Stomach (tissue), 8 donors: ENCODE measurements at regions not wholly inside any gene's neighbourhood (a gene's known extent, or its start where the extent isn't known, plus 50 kb on each side); places are given as distances from the start of the nearest gene placed in this dataset.

Source experiments
- DNase-seq, 2 donors: peaks; one replicate each; pipeline versions ENCODE4 v3.0.0 to v3.0.0-alpha.2; 2013 to 2019
- H3K27ac ChIP-seq, 5 donors: fragments of 200-600 bp in 4 of 5; sonication (generic) in 4 of 5; one replicate each; pipeline ENCODE4 v1.5.1; 2013 to 2019; ENCODE audit warnings: mild to moderate bottlenecking in 1 of 5, moderate library complexity in 1 of 5
- H3K27me3 ChIP-seq, 3 donors: fragments of 200-600 bp; sonication (generic); one replicate each; pipeline ENCODE4 v1.5.1; 2017 to 2019; ENCODE audit warnings: mixed run types in 1 of 3
- H3K36me3 ChIP-seq, 4 donors: fragments of 200-600 bp; sonication (generic); 1 replicate in 3 of 4; 2 replicates in 1 of 4; pipeline ENCODE4 v1.5.1; 2016 to 2019
- H3K4me1 ChIP-seq, 4 donors: fragments of 200-600 bp; sonication (generic); one replicate each; pipeline ENCODE4 v1.5.1; 2016 to 2019
- H3K4me3 ChIP-seq, 4 donors: fragments of 200-600 bp; sonication (generic) in 3 of 4; one replicate each; pipeline ENCODE4 v1.5.1; 2016 to 2019; ENCODE audit warnings: mild to moderate bottlenecking in 1 of 4
- H3K9me3 ChIP-seq, 4 donors: fragments of 200-600 bp; sonication (generic); one replicate each; pipeline ENCODE4 v1.5.1; 2016 to 2019
- CTCF ChIP-seq, 7 experiments: fragments of 450-650 bp in 4 of 7; fragments of 200-600 bp in 3 of 7; sonication (generic) in 3 of 7; IDR thresholded peaks; one replicate each; pipeline ENCODE4 v1.5.1; 2016 to 2019; ENCODE audit warnings: antibody characterized with exemption in 7 of 7, control low read depth in 2 of 7, mild to moderate bottlenecking in 1 of 7
- EP300 ChIP-seq: sonication (generic); formaldehyde crosslinking; IDR thresholded peaks from one replicate; pipeline ENCODE4 v1.6.1; 2017; ENCODE audit warnings: antibody characterized with exemption
- POLR2A ChIP-seq, 4 donors: fragments of 450-650 bp; IDR thresholded peaks; one replicate each; pipeline ENCODE4 v1.6.1; 2016; ENCODE audit warnings: antibody characterized with exemption in 4 of 4, control low read depth in 2 of 4, mild to moderate bottlenecking in 1 of 4, moderate library complexity in 1 of 4
- POLR2AphosphoS5 ChIP-seq, 3 donors: sonication (generic); formaldehyde crosslinking; IDR thresholded peaks; one replicate each; pipeline ENCODE4 v1.6.1; 2016; ENCODE audit warnings: antibody characterized with exemption in 3 of 3
- WGBS, 5 donors: extraction: QIAGEN DNeasy Blood & Tissue Kit in 3 of 5; methylation state at CpG; one replicate each; pipeline versions ENCODE4 v1.1.5 to v1.1.7; 2013 to 2018; 5-methylcytosine and 5-hydroxymethylcytosine counted together
- intact Hi-C: fragments of 100-400 bp; cut with DNase I; formaldehyde crosslinking; loops from one replicate; pipeline ENCODE4 v1.15.1; 2023; ENCODE audit warnings: low total_unique reads
- donor health status: healthy with polysubstance abuse.
- donor health status: Bipolar disorder and iron deficiency.
- donor health status: healthy.

GRCh38 chr3:64895991-64896895 is 208.4 kb upstream of the ADAMTS9 start:
- intact Hi-C loops, result no loop called here
- Histone ChIP-seq H3K9me3 (no peaks in the 10 kb centered on the region), H3K4me3 (no peak overlapping the region), H3K27me3 (no peaks in the 10 kb centered on the region), H3K27ac (no peak overlapping the region), H3K36me3 (no peaks in the 10 kb centered on the region), H3K4me1 (peaks cover 0 to 17% (median 10%) of the 10 kb centered on the region in 4 donors)
- peak in 1 of 2 donors; percentile 53 for DNase-seq
- no peak for TF ChIP-seq POLR2A (IDR thresholded peaks at IDR 0.05)
- TF ChIP-seq POLR2AphosphoS5 (IDR thresholded peaks at IDR 0.05), result no peak
- no peak for TF ChIP-seq CTCF (IDR thresholded peaks at IDR 0.05)
- no peak for TF ChIP-seq EP300

GRCh38 chr3:64895106-64895990 is 207.5 kb upstream of the ADAMTS9 start:
- H3K9me3 ChIP-seq, result no peaks in the 10 kb centered on the region
- TF ChIP-seq EP300 (no peak), POLR2A (IDR thresholded peaks at IDR 0.05) (no peak), POLR2AphosphoS5 (IDR thresholded peaks at IDR 0.05) (no peak)
- intact Hi-C loops, result no loop called here
- H3K27ac ChIP-seq, result peak overlapping the region in 1 of 5 donors; percentile 47
- DNase-seq, result no peak
- no peak overlapping the region for H3K4me3 ChIP-seq
- H3K27me3 ChIP-seq, result no peaks in the 10 kb centered on the region
- no peaks in the 10 kb centered on the region for H3K36me3 ChIP-seq
- WGBS, 5 donors, result 59 to 66% (median 63%) methylated on average over 6 of the region's 6 CpGs
- peaks cover 0 to 14% (median 3%) of the 10 kb centered on the region in 4 donors for H3K4me1 ChIP-seq

GRCh38 chr3:64894006-64894405 is 206.2 kb upstream of the ADAMTS9 start:
- Histone ChIP-seq H3K4me1 (peaks cover 0 to 21% (median 3%) of the 10 kb centered on the region in 4 donors), H3K27ac (peak overlapping the region in 1 of 5 donors; percentile 47), H3K36me3 (no peaks in the 10 kb centered on the region), H3K4me3 (no peak overlapping the region), H3K9me3 (no peaks in the 10 kb centered on the region), H3K27me3 (no peaks in the 10 kb centered on the region)
- peak in 1 of 2 donors; percentile 51 for DNase-seq
- TF ChIP-seq EP300, result no peak
- no peak for TF ChIP-seq CTCF (IDR thresholded peaks at IDR 0.05)
- TF ChIP-seq POLR2AphosphoS5 (IDR thresholded peaks at IDR 0.05), result no peak
- no peak for TF ChIP-seq POLR2A (IDR thresholded peaks at IDR 0.05)
- 76 to 92% (median 84%) methylated on average over 5 of the region's 5 CpGs for WGBS, 5 donors
- intact Hi-C loops, result no loop called here

- Histone ChIP-seq H3K9me3 (no peaks in the 10 kb centered on the region), H3K27ac (no peak overlapping the region), H3K36me3 (no peaks in the 10 kb centered on the region), H3K27me3 (no peaks in the 10 kb centered on the region), H3K4me3 (no peak overlapping the region), H3K4me1 (peaks cover 0 to 29% (median 5%) of the 10 kb centered on the region in 4 donors)
- DNase-seq, result no peak
- intact Hi-C loops, result no loop called here
- WGBS, 5 donors, result 91 to 96% (median 95%) methylated on average over 5 of the region's 5 CpGs
- no peak for TF ChIP-seq POLR2A (IDR thresholded peaks at IDR 0.05)
- TF ChIP-seq CTCF (IDR thresholded peaks at IDR 0.05), result no peak
- TF ChIP-seq POLR2AphosphoS5 (IDR thresholded peaks at IDR 0.05), result no peak
- TF ChIP-seq EP300, result no peak
These were observed 205.0 kb upstream of the ADAMTS9 start for GRCh38 chr3:64892671-64893309.
